ENCODE measurements at regions not wholly inside any gene's neighbourhood (a gene's known extent, or its start where the extent isn't known, plus 50 kb on each side); places are given as distances from the start of the nearest gene placed in this dataset.

DNA sequence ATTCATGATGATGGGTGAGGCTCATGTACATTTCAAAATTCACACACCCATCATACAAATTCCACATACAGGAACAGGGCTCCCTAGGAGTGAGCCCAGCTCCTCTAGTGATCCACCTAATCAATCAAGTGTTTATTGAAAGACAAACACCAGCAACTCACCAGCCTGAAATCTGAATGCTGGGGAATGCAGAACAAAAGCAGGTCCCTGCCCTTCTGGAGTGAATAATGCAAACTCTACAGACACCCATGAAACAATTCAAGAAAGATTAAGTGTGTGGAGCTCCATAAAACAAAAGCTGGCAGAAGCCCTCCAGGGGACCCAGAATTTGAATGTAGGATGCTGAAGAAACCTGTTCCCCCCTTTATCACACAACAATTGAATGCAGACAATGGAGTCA is 396.7 kb upstream of the JARID2 start:
- Histone ChIP-seq H3K36me3 (ENCODE audit: insufficient read depth, low read length) (no peaks in the 10 kb centered on the region), H3K9me3 (ENCODE audit: insufficient read depth, low read depth, low read length) (no peaks in the 10 kb centered on the region), H3K4me2 (ENCODE audit: low read length) (no peak overlapping the region), H3K27ac (ENCODE audit: low read depth, low read length) (no peak overlapping the region), H3K79me2 (ENCODE audit: insufficient read depth, low read length) (no peaks in the 10 kb centered on the region), H3K4me1 (ENCODE audit: insufficient read depth, low read length) (no peaks in the 10 kb centered on the region), H3K9ac (ENCODE audit: low read length) (no peak overlapping the region), H3K27me3 (ENCODE audit: insufficient read depth, low read length) (no peaks in the 10 kb centered on the region), H2AFZ (ENCODE audit: low read depth, low read length) (no peak overlapping the region), H4K20me1 (ENCODE audit: insufficient read depth, low read length) (no peaks in the 10 kb centered on the region), H3K4me3 (ENCODE audit: insufficient read depth, low read depth, low read length) (no peak overlapping the region)
- DNase-seq (ENCODE audit: low read depth) (no peak), FAIRE-seq (no peak)
- no peak for TF ChIP-seq CTCF (IDR thresholded peaks at IDR 0.05; ENCODE audit: insufficient read depth, low read depth, low read length)
- no peak for TF ChIP-seq EZH2 (IDR thresholded peaks at IDR 0.05; ENCODE audit: insufficient read depth, low read length)
- no peaks in the 10 kb centered on the region for H3K9me3 Mint-ChIP-seq (ENCODE audit: unreplicated experiment)
- no peak overlapping the region for H3K27ac Mint-ChIP-seq (ENCODE audit: unreplicated experiment)
- peaks cover 5% of the 10 kb centered on the region for H3K27me3 Mint-ChIP-seq (ENCODE audit: low read depth, unreplicated experiment)
- no peaks in the 10 kb centered on the region for H3K36me3 Mint-ChIP-seq (ENCODE audit: low read depth, unreplicated experiment)
- H3K4me3 Mint-ChIP-seq (ENCODE audit: unreplicated experiment) = no peak overlapping the region
- H3K4me1 Mint-ChIP-seq (ENCODE audit: low read depth, unreplicated experiment) = no peaks in the 10 kb centered on the region

DNA sequence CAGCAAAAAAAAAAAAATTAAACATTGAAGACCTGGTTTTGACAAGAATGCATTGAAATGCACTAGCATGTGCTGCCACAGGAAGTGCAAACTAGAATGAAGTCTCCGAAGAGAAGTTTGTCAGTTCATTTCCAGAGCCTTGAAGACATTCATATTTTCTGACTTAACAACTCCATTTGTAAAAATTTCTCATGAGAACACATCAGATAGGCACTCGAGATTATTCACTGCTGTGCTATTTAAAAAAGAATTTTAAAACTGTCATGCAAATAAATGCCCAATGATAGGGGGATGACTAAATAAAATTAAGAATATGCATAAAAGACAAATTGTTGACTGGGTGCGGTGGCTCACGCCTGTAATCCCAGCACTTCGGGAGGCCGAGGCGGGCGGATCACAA is 394.6 kb upstream of the JARID2 start:
- H3K9me3 Mint-ChIP-seq (ENCODE audit: unreplicated experiment) = no peaks in the 10 kb centered on the region
- no peak overlapping the region for H3K4me3 Mint-ChIP-seq (ENCODE audit: unreplicated experiment)
- Histone ChIP-seq H4K20me1 (ENCODE audit: insufficient read depth, low read length) (no peaks in the 10 kb centered on the region), H3K9ac (ENCODE audit: low read length) (no peak overlapping the region), H3K79me2 (ENCODE audit: insufficient read depth, low read length) (no peaks in the 10 kb centered on the region), H2AFZ (ENCODE audit: low read depth, low read length) (no peak overlapping the region), H3K9me3 (ENCODE audit: insufficient read depth, low read depth, low read length) (no peaks in the 10 kb centered on the region), H3K27ac (ENCODE audit: low read depth, low read length) (no peak overlapping the region), H3K4me3 (ENCODE audit: insufficient read depth, low read depth, low read length) (no peak overlapping the region), H3K4me1 (ENCODE audit: insufficient read depth, low read length) (no peaks in the 10 kb centered on the region), H3K4me2 (ENCODE audit: low read length) (no peak overlapping the region), H3K36me3 (ENCODE audit: insufficient read depth, low read length) (no peaks in the 10 kb centered on the region), H3K27me3 (ENCODE audit: insufficient read depth, low read length) (no peaks in the 10 kb centered on the region)
- no peak overlapping the region for H3K27ac Mint-ChIP-seq (ENCODE audit: unreplicated experiment)
- TF ChIP-seq CTCF (IDR thresholded peaks at IDR 0.05; ENCODE audit: insufficient read depth, low read depth, low read length) (no peak), EZH2 (IDR thresholded peaks at IDR 0.05; ENCODE audit: insufficient read depth, low read length) (no peak)
- FAIRE-seq (no peak), DNase-seq (ENCODE audit: low read depth) (peak; percentile 54)
- peaks cover 3% of the 10 kb centered on the region for H3K27me3 Mint-ChIP-seq (ENCODE audit: low read depth, unreplicated experiment)
- no peaks in the 10 kb centered on the region for H3K36me3 Mint-ChIP-seq (ENCODE audit: low read depth, unreplicated experiment)
- H3K4me1 Mint-ChIP-seq (ENCODE audit: low read depth, unreplicated experiment) = peaks cover 2% of the 10 kb centered on the region

DNA sequence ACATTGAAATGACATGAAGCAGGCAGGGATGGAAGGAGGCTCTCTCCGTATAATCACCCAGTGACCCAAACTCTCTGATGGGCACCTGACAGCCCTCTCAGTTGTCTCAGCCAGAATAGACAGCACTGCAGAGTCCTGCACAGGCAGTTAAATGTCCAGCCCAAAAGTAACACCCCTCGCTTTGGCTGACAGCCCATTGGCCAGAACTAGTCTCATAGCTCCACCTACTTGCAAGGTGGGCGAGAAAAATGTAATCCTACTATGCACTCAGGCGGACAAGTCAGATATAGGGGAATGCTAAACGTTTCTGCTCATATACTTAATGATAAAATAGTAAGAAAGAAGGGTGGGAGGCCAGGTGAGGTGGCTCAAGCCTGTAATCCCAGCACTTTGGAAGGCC is 393.5 kb upstream of the JARID2 start:
- no peak for TF ChIP-seq EZH2 (IDR thresholded peaks at IDR 0.05; ENCODE audit: insufficient read depth, low read length)
- TF ChIP-seq CTCF (IDR thresholded peaks at IDR 0.05; ENCODE audit: insufficient read depth, low read depth, low read length) = no peak
- Mint-ChIP-seq H3K9me3 (ENCODE audit: unreplicated experiment) (no peaks in the 10 kb centered on the region), H3K27me3 (ENCODE audit: low read depth, unreplicated experiment) (peaks cover 3% of the 10 kb centered on the region), H3K4me1 (ENCODE audit: low read depth, unreplicated experiment) (peaks cover 2% of the 10 kb centered on the region), H3K4me3 (ENCODE audit: unreplicated experiment) (no peak overlapping the region), H3K36me3 (ENCODE audit: low read depth, unreplicated experiment) (no peaks in the 10 kb centered on the region), H3K27ac (ENCODE audit: unreplicated experiment) (no peak overlapping the region)
- no peak for DNase-seq (ENCODE audit: low read depth)
- no peaks in the 10 kb centered on the region for H3K4me1 ChIP-seq (ENCODE audit: insufficient read depth, low read length)
- no peaks in the 10 kb centered on the region for H3K27me3 ChIP-seq (ENCODE audit: insufficient read depth, low read length)
- no peaks in the 10 kb centered on the region for H3K79me2 ChIP-seq (ENCODE audit: insufficient read depth, low read length)
- H3K27ac ChIP-seq (ENCODE audit: low read depth, low read length) = no peak overlapping the region
- H2AFZ ChIP-seq (ENCODE audit: low read depth, low read length) = no peak overlapping the region
- H3K36me3 ChIP-seq (ENCODE audit: insufficient read depth, low read length) = no peaks in the 10 kb centered on the region
- no peaks in the 10 kb centered on the region for H3K9me3 ChIP-seq (ENCODE audit: insufficient read depth, low read depth, low read length)
- no peak overlapping the region for H3K9ac ChIP-seq (ENCODE audit: low read length)
- no peak for FAIRE-seq
- no peaks in the 10 kb centered on the region for H4K20me1 ChIP-seq (ENCODE audit: insufficient read depth, low read length)
- H3K4me2 ChIP-seq (ENCODE audit: low read length) = no peak overlapping the region
- no peak overlapping the region for H3K4me3 ChIP-seq (ENCODE audit: insufficient read depth, low read depth, low read length)
